NCI-H2171 treated with DMSO at 0.1 percent for 48 hours (cell line): ENCODE measurements at regions not wholly inside any gene's neighbourhood (a gene's known extent, or its start where the extent isn't known, plus 50 kb on each side); places are given as distances from the start of the nearest gene placed in this dataset.

Experiments
- DNase-seq: peaks from one replicate; lab custom pipeline; 2025; lab: John Stamatoyannopoulos, UW

DNA sequence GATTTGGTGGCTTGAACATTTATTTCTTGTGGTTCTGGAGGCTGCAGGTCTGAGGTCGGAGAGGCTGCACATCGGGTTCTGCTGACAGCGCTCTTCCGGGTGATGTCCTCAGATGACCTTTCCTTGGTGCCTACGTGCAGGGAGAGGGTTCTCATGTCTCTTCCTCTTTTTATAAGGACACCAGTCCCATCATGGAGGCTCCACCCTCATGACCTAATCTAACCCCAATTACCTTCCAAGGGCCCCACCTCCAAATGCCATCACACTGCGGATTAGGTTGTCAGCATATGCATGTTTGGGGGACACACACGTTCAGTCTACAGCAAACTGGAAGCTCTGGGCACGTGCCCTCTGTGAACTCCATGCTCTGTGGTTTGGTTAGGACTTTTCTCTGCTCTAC is 338.6 kb downstream of the FGF9 start:
- DNase-seq: no peak

DNA sequence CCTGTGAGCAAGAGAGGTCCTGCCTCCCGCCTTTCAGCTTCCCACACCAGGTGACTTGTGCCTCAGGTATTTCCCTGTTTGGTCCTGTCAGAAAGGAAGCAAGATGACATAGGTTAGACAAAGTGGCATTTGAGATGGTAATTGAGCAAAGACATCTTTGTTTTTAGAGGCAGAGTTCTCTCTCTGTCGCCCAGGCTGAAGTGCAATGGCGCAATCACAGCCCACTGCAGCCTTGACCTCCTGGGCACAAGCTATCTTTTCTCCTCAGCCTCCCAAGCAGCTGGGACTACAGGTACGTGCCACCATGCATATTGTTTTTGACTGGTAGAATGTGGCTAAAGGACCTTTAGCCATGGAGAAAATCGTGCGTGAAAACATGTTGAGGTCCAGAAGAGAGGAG is 339.1 kb downstream of the FGF9 start:
- no peak for DNase-seq

DNA sequence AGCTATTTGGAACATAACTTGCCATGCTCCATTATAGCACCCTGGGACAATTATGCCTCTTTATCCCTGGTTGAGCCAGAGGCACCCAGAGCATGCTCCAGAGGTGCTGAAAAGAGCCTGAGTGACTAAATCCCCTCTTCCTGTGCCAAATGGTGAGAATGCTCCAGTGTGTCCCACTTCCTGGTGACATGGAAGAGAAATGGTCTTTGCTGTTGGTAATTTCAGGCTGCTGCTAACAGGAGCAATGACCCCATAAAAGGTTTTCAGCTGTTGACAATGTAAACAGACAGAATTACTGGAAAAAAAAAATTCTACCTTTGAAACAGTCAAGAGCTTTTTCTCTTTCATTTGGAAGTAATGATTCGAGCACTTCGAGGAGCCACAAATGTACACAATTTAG is 341.8 kb downstream of the FGF9 start:
- DNase-seq: no peak

DNA sequence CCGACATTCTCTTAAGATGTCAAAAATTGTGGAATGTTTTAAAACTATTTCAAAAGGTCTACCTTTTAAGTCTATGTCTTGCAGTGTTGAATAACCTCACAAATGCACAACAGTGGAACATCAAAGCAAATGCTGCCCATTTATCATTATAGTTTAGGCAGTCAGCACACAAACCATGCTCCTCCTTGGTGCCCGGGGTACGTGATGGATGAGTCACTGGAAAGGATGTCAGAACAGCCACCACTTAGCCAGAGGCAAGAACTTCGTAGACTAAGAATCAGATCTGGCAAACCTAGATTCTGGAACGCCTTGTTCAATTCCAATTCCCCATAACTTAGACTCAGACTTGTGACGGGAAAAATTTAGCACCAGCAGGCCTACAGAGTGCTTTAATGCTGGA is 343.6 kb downstream of the FGF9 start:
- no peak for DNase-seq

DNA sequence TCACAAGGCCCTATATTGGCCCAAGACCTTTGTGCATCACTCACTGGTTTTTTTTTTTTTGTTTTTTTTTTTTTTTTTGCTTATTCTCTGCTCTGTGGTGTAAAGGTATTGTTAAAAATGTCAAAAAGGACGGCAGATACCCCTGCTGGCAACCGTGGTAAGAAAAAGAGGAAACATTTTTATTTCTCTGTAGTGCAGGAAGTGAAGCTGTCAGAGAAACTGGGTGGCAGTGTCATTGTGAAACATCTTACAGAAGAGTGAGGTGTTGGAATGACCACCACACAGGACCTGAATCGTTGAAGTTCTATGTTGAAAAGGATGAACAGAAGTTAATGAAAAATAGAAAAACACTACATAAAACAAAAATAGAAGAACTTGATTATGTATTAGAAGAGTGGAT is 346.4 kb downstream of the FGF9 start:
- DNase-seq: no peak

DNA sequence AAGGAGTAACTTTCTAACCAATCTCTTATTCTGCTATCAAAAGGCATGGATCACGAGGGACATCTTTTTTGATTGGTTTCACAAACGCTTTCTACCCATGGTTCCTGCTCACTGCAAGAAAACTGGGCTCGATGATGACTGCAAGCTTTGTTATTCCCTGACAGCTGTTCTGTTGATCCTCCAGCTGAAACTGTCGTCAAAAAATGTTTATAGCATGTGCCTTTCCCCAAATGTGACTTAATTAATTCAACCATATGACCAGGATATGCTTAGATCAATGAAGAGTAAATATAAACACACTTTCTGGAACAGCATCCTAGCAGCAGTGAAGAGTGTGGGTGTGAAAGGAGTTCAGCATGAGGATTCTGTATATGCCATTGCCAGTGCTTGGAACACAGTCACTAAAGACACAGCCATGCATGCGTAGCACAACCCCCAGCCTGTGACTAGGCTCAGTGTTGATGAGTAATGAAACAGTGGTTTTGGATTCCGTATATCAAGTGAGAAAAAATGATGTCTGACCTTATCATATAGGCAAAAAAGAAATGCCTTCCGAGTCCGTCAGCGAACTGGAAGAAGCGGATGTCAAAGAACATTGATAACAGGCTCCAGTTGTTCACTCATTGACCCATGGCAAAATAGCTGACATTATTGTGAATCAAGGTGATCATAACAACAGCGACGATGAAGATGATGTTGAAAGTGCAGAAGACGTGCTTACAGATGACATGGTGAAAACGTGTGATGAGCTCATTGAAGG is 347.4 kb downstream of the FGF9 start:
- no peak for DNase-seq

DNA sequence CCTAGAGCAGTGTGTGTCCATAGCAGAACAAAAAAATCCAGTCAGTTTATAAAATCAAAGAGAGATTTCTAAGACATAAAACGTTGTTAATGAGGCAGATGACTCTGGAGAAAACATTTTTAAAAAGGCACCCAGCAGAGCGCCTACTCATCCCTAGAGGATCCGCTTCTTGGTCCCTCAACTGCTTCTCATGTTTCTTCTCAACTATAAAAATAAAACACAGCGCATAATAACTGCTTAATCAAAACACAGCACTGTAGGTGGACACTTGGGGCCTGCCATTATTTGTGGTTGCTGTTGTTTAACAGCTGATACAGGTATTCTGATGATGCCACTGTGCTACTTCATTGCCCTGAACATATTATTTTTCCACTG is 347.9 kb downstream of the FGF9 start:
- DNase-seq: no peak

DNA sequence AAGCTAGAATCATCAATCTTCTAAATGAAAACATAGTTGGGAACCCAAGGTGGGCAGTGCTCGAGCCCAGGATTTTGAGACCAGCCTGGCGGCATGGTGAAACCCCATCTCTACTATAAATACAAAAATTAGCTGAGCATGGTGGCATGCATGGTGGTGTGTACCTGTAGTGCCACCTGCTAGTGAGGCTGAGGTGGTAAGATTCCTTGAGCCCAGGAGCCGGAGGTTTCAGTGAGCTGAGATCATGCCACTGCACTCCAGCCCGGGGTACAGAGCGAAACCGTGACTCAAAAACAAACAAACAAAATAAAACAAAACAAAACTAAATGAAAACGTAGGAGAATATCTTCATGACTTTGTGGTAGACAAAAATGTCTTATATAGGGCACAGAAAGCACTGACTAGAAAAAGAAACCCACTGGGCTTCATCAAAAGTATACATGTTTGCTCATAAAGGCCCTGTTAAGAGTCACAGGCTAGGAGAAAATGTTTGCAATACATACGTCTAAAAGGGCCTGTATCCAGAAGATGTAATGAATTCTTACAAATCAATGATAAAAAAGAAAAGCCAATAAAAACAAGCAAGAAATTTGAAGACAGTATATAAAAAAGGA is 353.6 kb downstream of the FGF9 start:
- no peak for DNase-seq

DNA sequence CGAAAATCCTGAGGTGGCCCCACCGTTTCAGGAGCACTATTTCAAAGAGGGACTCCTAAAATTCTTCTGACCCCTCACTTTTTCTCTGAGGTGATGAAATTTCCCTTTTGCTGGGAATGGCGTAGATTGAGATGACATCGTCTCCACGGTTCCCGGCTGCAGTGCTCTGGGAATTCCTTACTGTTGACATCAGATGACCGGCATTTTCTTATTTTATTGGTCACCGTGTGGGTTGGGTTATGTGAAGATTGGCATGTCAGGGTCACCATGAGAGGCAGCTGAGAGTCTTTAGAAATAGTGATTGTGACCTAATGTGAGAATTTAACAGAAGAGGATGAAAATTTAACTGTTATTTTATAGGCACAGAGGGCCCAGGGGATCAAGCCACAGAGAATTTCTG is 356.7 kb downstream of the FGF9 start:
- no peak for DNase-seq

DNA sequence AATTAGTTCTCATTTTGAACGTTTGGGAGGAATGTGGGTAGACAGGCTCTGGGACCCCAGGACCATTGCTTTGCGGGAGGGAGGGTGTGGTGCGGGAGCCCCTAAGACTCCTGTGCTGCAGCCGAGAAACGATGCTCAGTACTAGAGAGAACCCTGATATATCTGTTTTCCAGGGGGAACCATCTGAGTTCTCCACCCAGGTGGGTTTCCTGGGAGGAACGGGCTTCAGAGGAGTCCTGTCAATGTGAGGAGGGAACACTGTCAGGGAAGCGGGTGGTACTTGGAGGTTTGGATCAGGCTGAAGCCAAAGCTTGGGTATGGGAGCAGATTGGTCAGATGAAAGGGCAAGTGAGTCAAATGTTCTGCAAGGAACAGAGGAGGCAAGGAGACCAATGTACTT is 358.0 kb downstream of the FGF9 start:
- DNase-seq: no peak

DNA sequence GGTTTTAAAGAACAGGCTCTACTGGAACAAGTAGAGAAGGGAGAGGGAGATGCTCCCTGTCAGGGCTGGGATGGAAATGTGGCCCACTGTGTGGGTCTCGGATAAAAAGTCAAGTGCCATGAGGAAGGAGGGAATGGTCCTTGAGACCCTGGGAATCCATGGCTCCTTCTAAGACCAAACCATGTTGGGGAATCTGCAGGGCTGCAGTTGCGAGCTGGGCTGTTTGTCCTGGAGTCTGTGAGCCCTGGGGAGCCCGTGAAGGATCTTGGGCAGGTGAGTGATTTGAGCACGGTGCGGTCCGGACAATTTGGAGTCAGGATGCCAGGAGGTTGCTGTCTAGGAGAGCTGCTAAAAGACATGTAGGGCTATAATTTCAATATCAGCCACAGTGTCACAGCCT is 359.4 kb downstream of the FGF9 start:
- no peak for DNase-seq

DNA sequence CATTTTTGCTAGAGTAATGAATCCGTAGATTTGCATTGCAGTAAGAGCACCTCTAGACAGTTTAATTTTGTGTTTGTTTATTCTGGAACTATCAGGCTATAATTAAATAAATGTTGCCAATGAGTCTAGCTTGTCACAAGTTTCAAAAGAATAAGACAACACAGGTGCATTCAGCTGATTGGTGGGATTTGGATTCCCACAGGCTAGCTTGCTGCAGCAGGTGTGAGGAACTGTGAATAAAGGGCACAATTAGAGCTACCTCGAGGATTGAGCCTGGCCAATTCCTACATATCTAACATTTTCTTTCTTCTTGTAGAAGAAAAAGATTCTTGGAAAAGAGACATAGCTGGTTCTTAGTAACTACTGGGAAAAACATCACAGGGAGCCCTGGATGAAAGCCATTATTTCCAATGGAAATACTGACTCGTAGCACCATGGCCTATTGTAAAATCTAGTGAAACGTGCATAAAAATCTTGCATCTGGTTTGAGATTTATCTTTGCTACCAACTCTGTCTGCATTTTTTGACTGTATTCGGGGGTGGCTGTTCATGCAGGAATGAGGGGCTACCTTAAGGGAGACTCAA is 360.9 kb downstream of the FGF9 start:
- DNase-seq: no peak

DNA sequence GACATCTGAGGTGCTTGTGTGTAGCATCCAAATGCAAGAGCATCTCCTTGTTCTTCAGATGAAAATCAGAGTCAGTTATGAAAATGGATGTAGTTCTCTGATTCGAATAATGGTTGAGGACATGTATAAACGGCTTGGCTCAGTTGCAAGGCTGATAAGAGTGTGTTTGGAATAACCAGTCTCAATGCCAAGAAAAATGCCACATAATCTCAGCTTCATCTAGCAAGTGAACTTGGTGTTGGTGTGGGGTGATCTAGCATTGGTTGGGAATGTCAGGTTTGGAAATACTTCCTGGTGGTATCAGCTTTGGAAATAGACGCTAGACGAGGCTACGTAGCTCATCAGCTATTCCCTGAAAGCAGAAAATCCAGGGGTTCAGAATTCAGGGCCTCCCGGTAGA is 362.0 kb downstream of the FGF9 start:
- DNase-seq: no peak

DNA sequence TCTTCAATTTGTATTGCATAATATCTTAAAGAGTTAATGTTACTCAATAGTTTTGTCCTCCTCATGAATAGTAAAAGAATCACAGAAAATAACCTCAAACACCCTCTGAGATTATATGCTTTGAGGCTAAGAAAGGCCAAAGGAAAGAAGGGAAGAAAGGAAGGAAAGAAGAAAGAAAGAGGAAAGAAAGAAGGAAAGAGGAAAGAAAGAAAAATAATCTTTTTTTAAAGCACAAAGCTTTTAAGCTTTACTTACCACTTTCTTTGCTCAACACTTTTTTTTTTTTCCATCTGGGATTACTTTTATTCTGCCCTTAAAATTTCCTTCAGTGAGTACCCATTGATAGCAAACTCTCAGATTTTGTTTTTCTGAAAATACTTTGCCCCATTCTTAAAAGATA is 369.1 kb downstream of the FGF9 start:
- no peak for DNase-seq

DNA sequence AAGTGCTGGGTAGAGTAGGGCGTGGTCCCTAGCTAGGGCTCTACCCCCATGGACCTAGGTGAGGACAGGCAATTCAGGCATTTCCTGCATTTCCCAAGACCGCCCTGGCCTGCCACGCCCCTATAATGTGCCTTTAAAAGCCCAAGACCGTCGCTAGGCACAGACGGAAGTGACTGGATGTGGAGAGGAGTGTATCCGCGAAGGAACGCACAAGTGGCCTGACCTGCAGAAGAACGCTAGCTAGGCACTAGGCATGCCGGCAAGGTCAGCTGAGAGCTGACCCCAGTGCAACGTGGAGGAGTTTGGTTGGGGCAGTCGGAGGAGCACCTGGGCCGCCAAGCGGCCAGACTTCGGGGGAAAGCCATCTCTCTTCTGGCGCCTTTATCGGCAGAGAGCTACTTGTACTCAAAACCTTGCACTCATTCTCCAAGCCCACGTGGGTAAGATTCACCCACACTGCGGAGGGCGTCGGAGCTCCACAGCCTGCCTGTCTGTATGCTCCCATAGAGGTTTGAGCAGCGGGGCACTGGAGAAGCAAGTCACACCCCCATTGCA is 370.0 kb downstream of the FGF9 start:
- DNase-seq: no peak

DNA sequence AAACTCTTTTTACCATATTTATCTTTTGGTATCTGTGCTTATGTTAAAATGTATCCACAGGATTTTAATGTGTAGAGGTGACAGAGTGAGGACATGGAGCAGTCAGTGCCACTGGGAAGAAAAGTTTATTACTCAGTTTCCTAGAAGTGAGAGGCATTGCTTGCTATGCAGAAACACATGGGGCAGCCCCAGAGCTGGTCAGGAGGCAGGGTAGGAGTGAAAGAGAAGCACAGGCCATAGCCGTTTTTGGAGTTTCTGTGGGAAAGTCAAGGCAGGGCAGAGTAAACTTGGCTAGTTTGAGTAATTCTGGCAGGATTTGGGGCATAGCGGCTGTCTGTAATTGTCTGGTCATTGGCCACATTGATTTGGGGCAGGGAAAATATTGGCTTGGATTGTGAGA is 370.9 kb downstream of the FGF9 start:
- DNase-seq: no peak

DNA sequence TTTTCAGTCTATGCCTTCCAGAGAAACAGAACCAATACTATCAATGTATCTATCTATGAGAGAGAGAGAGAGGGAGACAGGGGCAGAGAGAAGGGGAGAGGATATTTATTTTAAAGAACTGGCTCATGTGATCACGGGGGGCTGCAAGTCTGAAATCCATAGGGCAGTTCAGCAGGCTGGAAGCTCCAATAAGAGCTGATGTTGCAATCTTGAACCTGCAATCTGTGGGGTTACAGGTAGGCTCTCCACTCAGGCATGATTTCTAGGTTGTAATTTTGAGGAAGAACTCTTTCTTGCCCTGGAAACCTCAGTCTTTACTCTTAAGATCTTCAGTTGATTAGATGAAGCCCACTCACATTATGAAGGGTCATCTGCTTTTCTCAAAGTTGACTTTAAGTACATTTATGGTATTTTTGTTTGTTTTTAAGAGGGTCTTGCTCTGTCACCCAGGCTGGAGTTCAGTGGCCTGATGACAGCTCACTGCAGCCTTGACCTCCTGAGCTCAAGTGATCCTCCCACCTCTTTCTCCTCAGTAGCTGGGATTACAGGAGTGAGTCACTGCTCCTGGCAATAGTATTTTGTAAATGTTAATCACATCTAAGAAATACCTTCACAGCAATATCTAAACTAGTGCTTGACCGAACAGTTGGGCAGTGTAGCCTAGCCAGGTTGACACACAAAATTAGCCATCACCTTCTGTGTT is 376.4 kb downstream of the FGF9 start:
- DNase-seq: no peak

DNA sequence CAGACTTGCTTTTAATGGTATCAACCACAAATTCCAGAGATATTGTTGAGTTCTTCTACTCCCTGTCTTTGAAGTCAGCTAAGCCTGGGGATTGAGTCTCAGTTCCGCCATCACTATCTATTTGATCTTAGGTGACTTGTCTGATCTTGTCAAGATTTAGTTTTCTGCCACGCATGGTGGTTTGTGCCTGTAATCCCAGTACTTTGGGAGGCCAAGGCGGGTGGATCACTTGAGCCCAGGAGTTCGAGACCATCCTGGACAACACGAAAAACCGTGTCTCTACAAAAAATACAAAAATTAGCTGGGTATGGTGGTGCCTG is 376.9 kb downstream of the FGF9 start:
- DNase-seq: no peak

DNA sequence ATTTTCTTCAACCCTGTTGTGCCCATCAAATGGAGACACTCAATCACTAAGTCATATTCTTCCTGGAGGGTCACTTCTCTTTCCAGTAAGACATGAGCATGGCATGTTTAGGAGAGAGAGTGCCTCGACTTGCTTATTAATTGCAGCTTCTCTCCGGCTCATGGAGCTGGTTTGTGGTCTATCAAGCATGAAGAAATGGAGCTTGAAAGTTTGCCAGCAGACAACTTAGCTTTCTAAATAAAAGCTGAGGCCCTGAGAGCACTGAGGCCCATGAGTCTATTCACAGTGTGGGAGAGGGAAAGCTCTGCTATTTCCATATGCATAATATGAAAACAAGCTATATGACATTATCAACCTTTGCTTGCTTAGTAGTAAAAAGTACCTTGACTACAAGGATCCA is 378.5 kb downstream of the FGF9 start:
- no peak for DNase-seq

DNA sequence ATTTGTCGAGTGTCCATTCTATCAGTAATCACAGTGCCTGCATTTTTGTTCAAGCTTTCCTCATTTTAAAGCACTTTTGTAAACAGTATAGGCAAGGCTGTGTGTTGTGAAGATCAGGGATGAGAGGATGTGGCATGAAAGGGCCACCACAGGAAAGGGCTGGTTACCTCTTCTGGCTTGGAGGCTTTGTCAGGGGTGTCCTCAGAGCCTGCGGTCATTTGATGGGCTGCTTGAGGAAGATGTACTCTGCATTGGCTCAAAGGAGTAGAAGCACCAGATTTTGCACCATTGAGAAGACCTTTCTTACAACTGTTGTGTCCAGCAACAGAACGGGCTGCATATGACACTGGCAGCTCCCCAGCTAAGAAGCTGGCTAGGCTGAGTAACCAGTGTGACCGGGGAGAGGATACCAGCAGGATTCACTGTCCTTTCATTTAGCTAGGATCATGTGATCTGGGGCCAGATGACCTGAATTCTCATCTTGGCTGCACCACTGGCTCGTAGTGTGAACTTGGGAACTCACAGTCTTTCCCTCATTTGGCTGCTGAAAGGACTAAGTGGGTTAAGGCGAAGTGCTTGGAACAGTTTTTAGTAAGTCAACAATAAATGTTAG is 380.2 kb downstream of the FGF9 start:
- DNase-seq: no peak

DNA sequence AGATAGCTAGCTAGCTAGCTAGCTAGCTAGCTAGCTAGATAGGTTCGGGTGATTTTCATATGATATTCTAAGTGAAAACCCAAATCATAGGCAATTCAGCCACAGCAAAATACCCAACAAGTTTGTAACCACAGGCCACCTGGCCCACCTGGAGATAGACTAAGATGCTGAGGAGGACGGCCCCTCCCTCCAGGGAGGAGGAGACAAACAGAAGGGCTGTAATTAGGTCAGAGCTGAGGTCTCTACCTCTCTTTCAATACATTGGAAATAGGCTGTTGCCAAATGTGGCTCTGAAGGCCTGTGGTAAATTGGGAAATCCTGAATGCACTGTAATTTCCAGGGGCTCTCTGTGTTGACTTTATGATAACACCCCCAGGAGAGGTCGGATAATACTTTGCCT is 382.2 kb downstream of the FGF9 start:
- no peak for DNase-seq

DNA sequence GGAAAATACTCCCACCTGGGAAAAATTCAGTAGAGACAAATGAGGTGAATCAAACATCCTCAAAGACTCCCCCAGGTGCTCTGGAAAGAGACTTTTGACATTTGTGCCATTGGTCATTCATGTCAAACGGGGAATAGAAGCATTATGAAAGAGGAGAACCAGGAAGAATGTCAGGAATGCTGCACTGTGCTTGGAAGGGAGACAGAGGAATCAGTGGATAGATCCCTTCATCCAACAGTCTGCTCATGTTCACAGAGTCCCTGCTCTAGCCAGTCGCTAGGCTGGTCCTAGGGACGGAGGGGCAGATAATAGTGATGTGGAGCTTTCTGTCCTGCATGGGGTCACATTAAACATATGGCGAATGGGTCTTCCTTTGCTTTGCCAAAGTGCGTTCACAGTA is 384.4 kb downstream of the FGF9 start:
- no peak for DNase-seq

DNA sequence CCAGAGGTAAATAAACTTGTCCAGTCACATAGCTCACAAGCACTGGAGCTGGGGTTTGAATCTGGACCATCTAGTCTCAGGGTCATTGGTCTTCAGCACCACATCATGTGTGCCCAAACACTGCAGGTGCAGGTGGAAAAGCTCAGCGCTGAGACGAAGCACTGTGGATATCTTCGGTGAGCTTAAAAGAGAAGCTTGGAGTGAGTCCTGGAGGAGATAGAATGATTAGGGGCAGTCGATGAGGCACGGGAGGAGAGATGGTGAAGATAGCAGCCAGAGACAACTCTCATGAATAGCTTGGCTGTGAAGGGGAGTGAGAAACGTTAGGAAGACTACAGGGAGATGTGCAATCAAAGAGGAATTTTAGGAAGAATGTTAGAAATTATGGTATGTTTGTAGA is 389.3 kb downstream of the FGF9 start:
- no peak for DNase-seq
